SU-DHL-6 (cell line): ENCODE measurements at regions not wholly inside any gene's neighbourhood (a gene's known extent, or its start where the extent isn't known, plus 50 kb on each side); places are given as distances from the start of the nearest gene placed in this dataset.

Experiments
- H2AFZ ChIP-seq: fragments of 200-600 bp; sonication (generic); 2 replicates; pipeline ENCODE4 v1.6.1; 2014; ENCODE audit warnings: low read depth, mild to moderate bottlenecking, moderate library complexity, mixed read lengths, antibody characterized with exemption, low read length; ENCODE audit not compliant: severe bottlenecking
- H3F3A ChIP-seq: fragments of 200-600 bp; shearing (Covaris generic); 2 replicates; pipeline ENCODE4 v1.6.0; 2016; ENCODE audit warnings: antibody characterized with exemption, mild to moderate bottlenecking; ENCODE audit not compliant: insufficient read depth
- H3K27ac ChIP-seq: fragments of 200-600 bp; sonication (generic); 2 replicates; pipeline ENCODE4 v1.5.1; 2016; ENCODE audit warnings: low read depth, mild to moderate bottlenecking, low read length, moderate library complexity, mixed read lengths
- H3K27me3 ChIP-seq: fragments of 200-600 bp; sonication (generic), shearing (Covaris generic); 2 replicates; pipeline ENCODE4 v1.6.0; 2014; ENCODE audit warnings: mild to moderate bottlenecking, low read length
- H3K36me3 ChIP-seq: fragments of 200-600 bp; sonication (generic); 2 replicates; pipeline ENCODE4 v1.6.1; 2014; ENCODE audit warnings: mild to moderate bottlenecking, low read length, mixed read lengths
- H3K4me2 ChIP-seq: fragments of 300-600, 200-600 bp; shearing (Covaris generic), sonication (generic); 2 replicates; pipeline ENCODE4 v1.6.0; 2014; ENCODE audit warnings: low read length, low read depth, mild to moderate bottlenecking; ENCODE audit not compliant: poor library complexity, severe bottlenecking
- H3K4me3 ChIP-seq: fragments of 200-600 bp; sonication (generic); 2 replicates; pipeline ENCODE4 v1.5.1; 2014; ENCODE audit warnings: antibody characterized with exemption, low read length, mild to moderate bottlenecking, mixed read lengths; ENCODE audit not compliant: insufficient read depth, poor library complexity, severe bottlenecking
- H3K79me2 ChIP-seq: fragments of 200-600 bp; sonication (generic); 2 replicates; pipeline ENCODE4 v1.6.1; 2014; ENCODE audit warnings: mild to moderate bottlenecking, low read length, moderate library complexity; ENCODE audit not compliant: insufficient read depth
- H3K9ac ChIP-seq: fragments of 200-600 bp; sonication (generic); 2 replicates; pipeline ENCODE4 v1.7.0; 2014; ENCODE audit warnings: mild to moderate bottlenecking, low read length
- H3K9me2 ChIP-seq: fragments of 200-600 bp; sonication (generic); replicated peaks from 2 replicates; pipeline ENCODE4 v1.6.1; 2014; ENCODE audit warnings: low read length; ENCODE audit not compliant: insufficient read depth
- H3K9me3 ChIP-seq: fragments of 200-600 bp; sonication (generic); 2 replicates; pipeline ENCODE4 v1.6.1; 2014; ENCODE audit warnings: low read length, mixed read lengths; ENCODE audit not compliant: insufficient read depth
- H4K20me1 ChIP-seq: fragments of 200-600 bp; sonication (generic); 2 replicates; pipeline ENCODE4 v1.6.1; 2014; ENCODE audit warnings: low read depth, mild to moderate bottlenecking, antibody characterized with exemption, low read length, moderate library complexity, mixed read lengths
- EZH2phosphoT487 ChIP-seq: fragments of 200-600 bp; sonication (generic), shearing (Covaris generic); conservative IDR thresholded peaks from 2 replicates; pipeline ENCODE4 v1.6.1; 2018; ENCODE audit warnings: mild to moderate bottlenecking, antibody characterized with exemption, low read length, moderate library complexity, mixed read lengths
- TF ChIP-seq, protein P1 (sequence below): fragments of 200-600 bp; sonication (generic); IDR thresholded peaks from one replicate; pipeline ENCODE4 v1.5.1; 2017; ENCODE audit warnings: antibody characterized with exemption, mild to moderate bottlenecking, low read length, moderate library complexity; ENCODE audit not compliant: insufficient read depth, poor library complexity, severe bottlenecking

DNA sequence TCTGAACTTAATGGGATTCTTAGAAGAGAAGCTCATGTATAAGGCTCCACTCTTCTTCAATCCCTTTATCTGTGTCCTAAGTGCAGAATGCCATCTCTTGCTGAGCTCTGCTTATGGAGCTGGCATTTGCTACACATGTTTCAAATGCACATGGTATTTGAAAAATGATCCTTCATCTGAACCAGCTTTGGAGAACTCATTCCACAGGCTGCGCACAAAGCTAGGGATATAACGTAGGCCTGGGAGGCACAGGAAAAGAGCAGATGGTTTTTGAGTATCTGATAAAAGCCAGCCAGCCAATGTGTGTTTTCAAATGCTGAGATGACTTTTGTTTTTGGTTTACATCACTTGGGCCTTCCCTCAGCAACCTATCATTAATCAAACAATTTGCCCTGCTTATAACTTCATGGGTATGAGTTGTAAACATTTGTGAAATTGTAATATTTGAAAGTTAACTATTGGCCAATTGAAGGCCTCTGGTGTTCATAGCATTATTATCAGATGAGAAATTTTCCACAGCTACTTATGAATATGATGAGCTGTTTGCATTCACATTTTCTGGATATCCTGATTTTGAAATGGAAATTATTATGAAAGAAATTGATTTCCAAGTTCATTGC, 729.0 kb downstream of the FGF9 start:
- H3K9me3 ChIP-seq, result no peaks in the 10 kb centered on the region
- no peaks in the 10 kb centered on the region for H3K9me2 ChIP-seq
- no peak overlapping the region for H3K9ac ChIP-seq
- no peaks in the 10 kb centered on the region for H3K27me3 ChIP-seq
- H3K4me2 ChIP-seq, result no peak overlapping the region
- H3K4me3 ChIP-seq, result no peak overlapping the region
- TF ChIP-seq, protein P1, sequence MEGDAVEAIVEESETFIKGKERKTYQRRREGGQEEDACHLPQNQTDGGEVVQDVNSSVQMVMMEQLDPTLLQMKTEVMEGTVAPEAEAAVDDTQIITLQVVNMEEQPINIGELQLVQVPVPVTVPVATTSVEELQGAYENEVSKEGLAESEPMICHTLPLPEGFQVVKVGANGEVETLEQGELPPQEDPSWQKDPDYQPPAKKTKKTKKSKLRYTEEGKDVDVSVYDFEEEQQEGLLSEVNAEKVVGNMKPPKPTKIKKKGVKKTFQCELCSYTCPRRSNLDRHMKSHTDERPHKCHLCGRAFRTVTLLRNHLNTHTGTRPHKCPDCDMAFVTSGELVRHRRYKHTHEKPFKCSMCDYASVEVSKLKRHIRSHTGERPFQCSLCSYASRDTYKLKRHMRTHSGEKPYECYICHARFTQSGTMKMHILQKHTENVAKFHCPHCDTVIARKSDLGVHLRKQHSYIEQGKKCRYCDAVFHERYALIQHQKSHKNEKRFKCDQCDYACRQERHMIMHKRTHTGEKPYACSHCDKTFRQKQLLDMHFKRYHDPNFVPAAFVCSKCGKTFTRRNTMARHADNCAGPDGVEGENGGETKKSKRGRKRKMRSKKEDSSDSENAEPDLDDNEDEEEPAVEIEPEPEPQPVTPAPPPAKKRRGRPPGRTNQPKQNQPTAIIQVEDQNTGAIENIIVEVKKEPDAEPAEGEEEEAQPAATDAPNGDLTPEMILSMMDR, result no peak
- TF ChIP-seq EZH2phosphoT487, result no peak
- H3F3A ChIP-seq, result no peaks in the 10 kb centered on the region
- H3K36me3 ChIP-seq, result no peaks in the 10 kb centered on the region
- H3K79me2 ChIP-seq, result no peaks in the 10 kb centered on the region
- H3K27ac ChIP-seq, result no peak overlapping the region
- H2AFZ ChIP-seq, result no peak overlapping the region
- no peaks in the 10 kb centered on the region for H4K20me1 ChIP-seq

DNA sequence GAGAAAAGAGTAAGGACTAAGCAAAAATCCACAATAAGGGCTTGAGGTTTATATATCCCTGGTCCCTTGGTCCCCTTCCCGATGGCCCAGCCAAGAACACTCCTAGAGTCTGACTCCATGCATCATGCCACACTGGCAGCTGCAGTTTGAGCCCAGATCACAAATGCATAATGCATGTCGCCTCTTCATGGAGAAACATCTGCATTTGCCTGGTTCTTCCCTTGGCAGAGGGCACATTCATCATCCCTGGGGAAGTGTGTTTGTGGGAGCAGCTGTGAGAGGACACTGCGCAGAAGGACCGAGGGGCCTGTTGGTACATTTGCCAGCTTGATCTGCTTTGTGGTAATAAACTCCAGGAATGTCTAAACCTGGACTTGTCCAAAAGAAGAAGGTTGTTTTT, 731.8 kb downstream of the FGF9 start:
- H3F3A ChIP-seq, result no peaks in the 10 kb centered on the region
- no peaks in the 10 kb centered on the region for H3K79me2 ChIP-seq
- no peak overlapping the region for H3K4me2 ChIP-seq
- H3K9me2 ChIP-seq, result no peaks in the 10 kb centered on the region
- TF ChIP-seq, protein P1, result no peak
- H3K27me3 ChIP-seq, result no peaks in the 10 kb centered on the region
- no peak overlapping the region for H2AFZ ChIP-seq
- H3K4me3 ChIP-seq, result no peak overlapping the region
- no peak overlapping the region for H3K27ac ChIP-seq
- no peaks in the 10 kb centered on the region for H3K36me3 ChIP-seq
- no peaks in the 10 kb centered on the region for H4K20me1 ChIP-seq
- H3K9me3 ChIP-seq, result no peaks in the 10 kb centered on the region
- no peak overlapping the region for H3K9ac ChIP-seq

DNA sequence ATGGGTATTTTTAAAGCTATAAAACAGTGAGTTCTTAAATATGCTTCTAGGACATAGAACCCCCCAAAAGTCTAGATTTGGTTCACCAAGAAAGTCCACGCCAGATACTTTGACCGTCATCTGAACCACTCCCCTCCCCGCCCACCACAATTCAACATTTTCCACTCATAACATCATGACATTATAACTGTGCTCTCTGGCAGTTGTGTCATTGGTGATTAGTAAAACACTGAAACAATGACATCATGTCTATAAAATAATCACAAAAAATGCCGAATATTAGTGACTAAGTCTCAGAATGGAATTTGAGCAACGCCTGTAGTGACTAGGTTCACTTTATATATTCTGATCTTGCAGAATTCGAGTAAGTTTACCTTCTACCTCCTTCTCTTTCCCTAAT, 732.3 kb downstream of the FGF9 start:
- no peak overlapping the region for H2AFZ ChIP-seq
- H3K27ac ChIP-seq, result no peak overlapping the region
- TF ChIP-seq, protein P1, result no peak
- no peak for TF ChIP-seq EZH2phosphoT487
- H3K4me3 ChIP-seq, result no peak overlapping the region
- H3K4me2 ChIP-seq, result no peak overlapping the region
- no peaks in the 10 kb centered on the region for H3K27me3 ChIP-seq
- no peaks in the 10 kb centered on the region for H3K9me3 ChIP-seq
- H3K9me2 ChIP-seq, result no peaks in the 10 kb centered on the region
- no peaks in the 10 kb centered on the region for H3F3A ChIP-seq
- H4K20me1 ChIP-seq, result no peaks in the 10 kb centered on the region
- H3K36me3 ChIP-seq, result no peaks in the 10 kb centered on the region
- H3K9ac ChIP-seq, result no peak overlapping the region
- no peaks in the 10 kb centered on the region for H3K79me2 ChIP-seq

DNA sequence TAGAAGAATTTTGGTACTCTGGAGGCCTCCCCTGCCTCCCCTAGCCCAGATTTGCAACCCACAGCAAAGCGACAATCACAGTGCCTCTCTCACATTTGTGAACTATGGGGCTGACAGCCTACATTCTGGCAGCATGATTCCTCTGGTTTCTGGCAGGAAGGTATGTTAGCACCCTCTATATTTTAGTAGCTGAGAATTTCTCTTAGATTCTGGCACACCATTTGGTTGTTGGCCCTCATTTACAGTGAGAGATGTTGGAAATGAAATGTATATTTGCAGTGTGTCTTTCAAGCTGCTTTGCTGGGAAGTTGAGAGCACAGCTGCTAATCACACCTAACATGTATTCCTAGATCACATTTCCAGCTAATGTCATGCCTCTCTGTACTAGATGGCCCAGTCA, 735.0 kb downstream of the FGF9 start:
- Histone ChIP-seq H4K20me1 (no peaks in the 10 kb centered on the region), H3K79me2 (no peaks in the 10 kb centered on the region), H3K9ac (no peak overlapping the region), H3K9me2 (no peaks in the 10 kb centered on the region), H3K4me3 (no peak overlapping the region), H3K27me3 (no peaks in the 10 kb centered on the region), H3K27ac (no peak overlapping the region), H3K36me3 (no peaks in the 10 kb centered on the region), H2AFZ (no peak overlapping the region), H3K4me2 (no peak overlapping the region), H3K9me3 (no peaks in the 10 kb centered on the region), H3F3A (no peaks in the 10 kb centered on the region)
- TF ChIP-seq EZH2phosphoT487, result no peak
- TF ChIP-seq, protein P1, result no peak
